ENCODE measurements at regions not wholly inside any gene's neighbourhood (a gene's known extent, or its start where the extent isn't known, plus 50 kb on each side); places are given as distances from the start of the nearest gene placed in this dataset.
"Not testable (repeated sequence)": the region's sequence is repeated elsewhere in the genome, so short reads cannot be mapped to it uniquely, and the experiment has no call there.

DNA sequence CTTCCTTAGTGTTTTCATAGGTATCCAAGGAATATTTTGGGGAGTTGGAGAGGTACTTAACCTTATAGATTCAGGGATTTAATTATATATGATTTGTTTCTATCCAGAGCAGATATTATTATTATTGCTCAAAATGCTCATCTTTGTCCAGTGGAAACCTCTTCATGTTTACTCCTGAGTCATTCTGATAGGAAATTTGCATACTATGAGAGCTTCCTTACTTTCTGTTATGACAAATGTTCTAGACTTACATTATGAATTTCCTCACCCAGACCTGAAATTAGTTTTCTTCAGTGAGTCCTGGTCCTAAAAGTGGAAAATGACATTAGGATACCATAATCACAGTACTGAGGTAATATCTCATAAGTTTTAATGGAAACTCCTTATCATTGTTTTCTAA is 57.5 kb upstream of the PLPPR5 start:
- H3K4me1 ChIP-seq (ENCODE audit: control insufficient read depth in 1 of 2, extremely low read depth in 1 of 2, insufficient read depth in 2 of 2, low read length in 2 of 2): no peaks in the 10 kb centered on the region
- Mint-ChIP-seq H3K4me1 (no peaks in the 10 kb centered on the region), H3K4me3 (no peak overlapping the region), H3K27me3 (peaks cover 10 to 14% of the 10 kb centered on the region in 2 donors), H3K27ac (no peak overlapping the region), H3K9me3 (no peaks in the 10 kb centered on the region), H3K36me3 (no peaks in the 10 kb centered on the region)
- no peak overlapping the region for H3K27ac ChIP-seq (ENCODE audit: low read length)
- no peak for ATAC-seq (replicated peaks in 1 of 4)
- H3K27me3 ChIP-seq (replicated peaks in 1 of 2; ENCODE audit: control insufficient read depth in 2 of 2, extremely low read depth in 1 of 2, insufficient read depth in 2 of 2, low read length in 1 of 2): no peaks in the 10 kb centered on the region
- DNase-seq: no peak
- ChIA-PET CTCF (no interaction called here), POLR2A (no interaction called here)
- H3K36me3 ChIP-seq (ENCODE audit: control insufficient read depth in 2 of 2, extremely low read depth in 1 of 2, insufficient read depth in 1 of 2, low read length in 1 of 2): no peaks in the 10 kb centered on the region
- H3K9me3 ChIP-seq: no peaks in the 10 kb centered on the region
- no peak overlapping the region for H3K4me3 ChIP-seq (ENCODE audit: control insufficient read depth in 1 of 2, extremely low read depth in 1 of 2, low read length in 1 of 2)

DNA sequence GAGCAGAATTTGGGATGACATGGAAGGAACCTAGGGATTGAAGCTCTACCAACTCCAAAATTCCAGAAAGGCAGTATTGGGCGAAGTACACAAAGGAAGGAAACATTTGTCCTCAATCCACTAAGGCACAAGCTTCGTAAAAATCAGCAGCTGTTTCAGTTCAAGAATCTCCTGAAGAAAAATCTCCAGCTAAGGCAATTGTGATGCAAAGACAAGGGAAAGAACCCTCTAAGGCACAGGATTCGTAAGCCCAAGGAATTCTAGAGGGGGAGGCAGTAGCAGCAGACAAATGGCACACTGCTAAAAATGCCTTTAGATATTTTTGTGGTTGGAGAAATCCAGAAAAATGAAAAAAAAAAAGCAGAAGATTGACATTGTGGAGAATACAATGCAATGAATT is 64.5 kb upstream of the PLPPR5 start:
- H3K4me1 Mint-ChIP-seq: no peaks in the 10 kb centered on the region
- DNase-seq: no peak
- no peaks in the 10 kb centered on the region for H3K36me3 ChIP-seq (ENCODE audit: control insufficient read depth in 2 of 2, extremely low read depth in 1 of 2, insufficient read depth in 1 of 2, low read length in 1 of 2)
- ChIA-PET POLR2A (no interaction called here), CTCF (no interaction called here)
- no peaks in the 10 kb centered on the region for H3K9me3 Mint-ChIP-seq
- no peak overlapping the region for H3K27ac ChIP-seq (ENCODE audit: low read length)
- H3K36me3 Mint-ChIP-seq: no peaks in the 10 kb centered on the region
- peaks cover 1 to 12% of the 10 kb centered on the region in 2 donors for H3K27me3 Mint-ChIP-seq
- H3K4me3 ChIP-seq (ENCODE audit: control insufficient read depth in 1 of 2, extremely low read depth in 1 of 2, low read length in 1 of 2): no peak overlapping the region
- no peaks in the 10 kb centered on the region for H3K4me1 ChIP-seq (ENCODE audit: control insufficient read depth in 1 of 2, extremely low read depth in 1 of 2, insufficient read depth in 2 of 2, low read length in 2 of 2)
- WGBS (ENCODE audit: insufficient coverage): 57% methylated on average over 2 of the region's 3 CpGs
- no peaks in the 10 kb centered on the region for H3K9me3 ChIP-seq
- no peaks in the 10 kb centered on the region for H3K27me3 ChIP-seq (replicated peaks in 1 of 2; ENCODE audit: control insufficient read depth in 2 of 2, extremely low read depth in 1 of 2, insufficient read depth in 2 of 2, low read length in 1 of 2)
- ATAC-seq (replicated peaks in 1 of 4): no peak
- no peak overlapping the region for H3K4me3 Mint-ChIP-seq
- H3K27ac Mint-ChIP-seq: no peak overlapping the region

DNA sequence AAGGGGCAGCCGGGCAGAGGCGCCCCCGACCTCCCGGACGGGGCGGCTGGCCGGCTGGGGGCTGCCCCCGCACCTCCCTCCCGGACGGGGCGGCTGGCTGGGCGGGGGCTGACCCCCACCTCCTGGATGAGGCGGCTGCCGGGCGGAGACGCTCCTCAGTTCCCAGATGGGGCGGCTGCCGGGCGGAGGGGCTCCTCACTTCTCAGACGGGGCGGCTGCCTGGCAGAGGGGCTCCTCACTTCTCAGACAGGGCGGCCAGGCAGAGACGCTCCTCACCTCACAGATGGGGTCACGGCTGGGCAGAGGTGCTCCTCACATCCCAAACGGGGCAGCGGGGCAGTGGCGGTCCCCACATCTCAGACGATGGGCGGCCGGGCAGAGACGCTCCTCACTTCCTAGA is 73.9 kb upstream of the PLPPR5 start:
- H3K9me3 ChIP-seq; CTCF ChIA-PET; DNase-seq; H3K27me3 ChIP-seq (replicated peaks in 1 of 2; ENCODE audit: control insufficient read depth in 2 of 2, extremely low read depth in 1 of 2, insufficient read depth in 2 of 2, low read length in 1 of 2); ATAC-seq (replicated peaks in 1 of 4); H3K4me3 ChIP-seq (ENCODE audit: control insufficient read depth in 1 of 2, extremely low read depth in 1 of 2, low read length in 1 of 2); H3K27me3 Mint-ChIP-seq; H3K4me1 ChIP-seq (ENCODE audit: control insufficient read depth in 1 of 2, extremely low read depth in 1 of 2, insufficient read depth in 2 of 2, low read length in 2 of 2); H3K36me3 Mint-ChIP-seq; H3K4me1 Mint-ChIP-seq; H3K4me3 Mint-ChIP-seq; H3K36me3 ChIP-seq (ENCODE audit: control insufficient read depth in 2 of 2, extremely low read depth in 1 of 2, insufficient read depth in 1 of 2, low read length in 1 of 2); H3K27ac ChIP-seq (ENCODE audit: low read length); POLR2A ChIA-PET; H3K9me3 Mint-ChIP-seq; H3K27ac Mint-ChIP-seq: not testable (repeated sequence)
- 93% methylated on average over 8 of the region's 31 CpGs for WGBS (ENCODE audit: insufficient coverage)

DNA sequence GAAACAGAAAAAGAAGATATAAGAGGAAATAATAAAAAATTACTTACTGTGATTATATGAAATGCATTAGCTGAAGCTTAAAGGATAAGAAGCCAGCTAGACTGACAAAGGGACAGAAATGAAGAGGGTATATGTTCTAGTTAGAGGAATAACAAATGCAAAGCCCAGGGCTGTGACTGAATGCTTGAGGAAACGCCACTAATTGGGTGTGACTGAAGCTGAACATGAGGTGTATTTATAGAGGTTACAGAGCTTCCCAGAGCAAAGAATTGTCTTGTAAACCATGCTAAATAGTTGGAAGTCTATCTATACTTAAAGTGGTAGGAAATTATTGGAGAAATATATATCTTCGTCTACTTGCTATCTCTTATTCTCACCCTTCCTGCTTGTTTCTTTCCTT is 77.7 kb upstream of the PLPPR5 start:
- 67% methylated on average over 1 of the region's 2 CpGs for WGBS (ENCODE audit: insufficient coverage)
- POLR2A ChIA-PET: no interaction called here
- Histone ChIP-seq H3K4me1 (ENCODE audit: control insufficient read depth in 1 of 2, extremely low read depth in 1 of 2, insufficient read depth in 2 of 2, low read length in 2 of 2) (no peaks in the 10 kb centered on the region), H3K9me3 (no peaks in the 10 kb centered on the region), H3K27me3 (replicated peaks in 1 of 2; ENCODE audit: control insufficient read depth in 2 of 2, extremely low read depth in 1 of 2, insufficient read depth in 2 of 2, low read length in 1 of 2) (no peaks in the 10 kb centered on the region), H3K27ac (ENCODE audit: low read length) (no peak overlapping the region), H3K4me3 (ENCODE audit: control insufficient read depth in 1 of 2, extremely low read depth in 1 of 2, low read length in 1 of 2) (no peak overlapping the region), H3K36me3 (ENCODE audit: control insufficient read depth in 2 of 2, extremely low read depth in 1 of 2, insufficient read depth in 1 of 2, low read length in 1 of 2) (no peaks in the 10 kb centered on the region)
- CTCF ChIA-PET: no interaction called here
- Mint-ChIP-seq H3K4me3 (no peak overlapping the region), H3K27me3 (no peaks in the 10 kb centered on the region), H3K27ac (no peak overlapping the region), H3K36me3 (no peaks in the 10 kb centered on the region), H3K9me3 (peaks cover 0 to 3% (median 0%) of the 10 kb centered on the region in 3 donors), H3K4me1 (no peaks in the 10 kb centered on the region)
- ATAC-seq (replicated peaks in 1 of 4): no peak
- DNase-seq: no peak

DNA sequence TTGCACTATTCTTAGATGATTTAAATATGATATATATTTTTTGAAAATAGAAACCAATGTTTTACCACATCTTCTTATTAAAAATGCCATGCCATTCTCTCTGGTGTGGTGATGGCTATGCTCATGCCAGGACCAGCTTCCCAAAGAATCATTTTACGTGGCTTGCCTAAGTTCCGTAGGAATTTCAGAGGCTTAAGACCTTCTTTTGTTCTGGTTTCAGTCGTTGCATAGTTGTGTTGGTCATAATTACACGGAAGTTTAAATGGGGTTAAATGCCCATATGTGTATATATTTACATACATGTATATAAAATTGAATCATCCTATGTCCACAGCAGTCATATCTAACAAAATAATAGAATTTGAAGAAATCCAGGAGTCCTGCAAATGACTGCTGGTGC is 78.7 kb upstream of the PLPPR5 start:
- POLR2A ChIA-PET: no interaction called here
- no peaks in the 10 kb centered on the region for H3K27me3 ChIP-seq (replicated peaks in 1 of 2; ENCODE audit: control insufficient read depth in 2 of 2, extremely low read depth in 1 of 2, insufficient read depth in 2 of 2, low read length in 1 of 2)
- peaks cover 0 to 3% (median 0%) of the 10 kb centered on the region in 3 donors for H3K9me3 Mint-ChIP-seq
- H3K4me3 Mint-ChIP-seq: no peak overlapping the region
- no peaks in the 10 kb centered on the region for H3K27me3 Mint-ChIP-seq
- H3K27ac Mint-ChIP-seq: no peak overlapping the region
- no peaks in the 10 kb centered on the region for H3K36me3 Mint-ChIP-seq
- CTCF ChIA-PET: no interaction called here
- ATAC-seq (replicated peaks in 1 of 4): no peak
- H3K4me3 ChIP-seq (ENCODE audit: control insufficient read depth in 1 of 2, extremely low read depth in 1 of 2, low read length in 1 of 2): no peak overlapping the region
- H3K4me1 ChIP-seq (ENCODE audit: control insufficient read depth in 1 of 2, extremely low read depth in 1 of 2, insufficient read depth in 2 of 2, low read length in 2 of 2): no peaks in the 10 kb centered on the region
- no peaks in the 10 kb centered on the region for H3K9me3 ChIP-seq
- H3K4me1 Mint-ChIP-seq: no peaks in the 10 kb centered on the region
- no peak for DNase-seq
- no peak overlapping the region for H3K27ac ChIP-seq (ENCODE audit: low read length)
- H3K36me3 ChIP-seq (ENCODE audit: control insufficient read depth in 2 of 2, extremely low read depth in 1 of 2, insufficient read depth in 1 of 2, low read length in 1 of 2): no peaks in the 10 kb centered on the region
- WGBS (ENCODE audit: insufficient coverage): no CpG with 5 or more reads among the region's 4 CpGs

DNA sequence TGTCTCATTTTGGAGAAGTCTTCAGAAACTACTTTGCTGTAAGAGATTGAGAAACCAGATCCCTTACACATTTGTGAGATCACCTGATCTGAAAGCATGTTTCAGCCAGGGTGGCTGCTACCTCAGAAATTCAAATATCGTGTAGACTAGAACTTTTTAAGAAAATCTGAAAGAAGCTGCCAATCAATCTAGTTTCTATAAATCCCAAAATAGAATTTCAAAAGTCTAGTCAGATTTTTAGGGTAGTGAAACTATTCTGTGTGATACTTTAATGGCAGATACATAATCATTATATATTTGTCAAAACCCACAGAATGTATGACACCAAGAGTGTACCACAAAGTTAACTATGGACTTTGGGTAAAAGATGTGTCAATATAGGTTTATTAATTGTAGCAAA is 79.9 kb upstream of the PLPPR5 start:
- no peaks in the 10 kb centered on the region for H3K4me1 ChIP-seq (ENCODE audit: control insufficient read depth in 1 of 2, extremely low read depth in 1 of 2, insufficient read depth in 2 of 2, low read length in 2 of 2)
- Mint-ChIP-seq H3K9me3 (peaks cover 0 to 3% (median 2%) of the 10 kb centered on the region in 3 donors), H3K36me3 (no peaks in the 10 kb centered on the region), H3K4me3 (no peak overlapping the region), H3K27me3 (no peaks in the 10 kb centered on the region), H3K27ac (no peak overlapping the region), H3K4me1 (no peaks in the 10 kb centered on the region)
- no peaks in the 10 kb centered on the region for H3K9me3 ChIP-seq
- ATAC-seq (replicated peaks in 1 of 4) (no peak), DNase-seq (no peak)
- WGBS (ENCODE audit: insufficient coverage): no CpG with 5 or more reads among the region's 1 CpG
- H3K36me3 ChIP-seq (ENCODE audit: control insufficient read depth in 2 of 2, extremely low read depth in 1 of 2, insufficient read depth in 1 of 2, low read length in 1 of 2): no peaks in the 10 kb centered on the region
- ChIA-PET POLR2A (no interaction called here), CTCF (no interaction called here)
- no peak overlapping the region for H3K27ac ChIP-seq (ENCODE audit: low read length)
- H3K27me3 ChIP-seq (replicated peaks in 1 of 2; ENCODE audit: control insufficient read depth in 2 of 2, extremely low read depth in 1 of 2, insufficient read depth in 2 of 2, low read length in 1 of 2): no peaks in the 10 kb centered on the region
- no peak overlapping the region for H3K4me3 ChIP-seq (ENCODE audit: control insufficient read depth in 1 of 2, extremely low read depth in 1 of 2, low read length in 1 of 2)

DNA sequence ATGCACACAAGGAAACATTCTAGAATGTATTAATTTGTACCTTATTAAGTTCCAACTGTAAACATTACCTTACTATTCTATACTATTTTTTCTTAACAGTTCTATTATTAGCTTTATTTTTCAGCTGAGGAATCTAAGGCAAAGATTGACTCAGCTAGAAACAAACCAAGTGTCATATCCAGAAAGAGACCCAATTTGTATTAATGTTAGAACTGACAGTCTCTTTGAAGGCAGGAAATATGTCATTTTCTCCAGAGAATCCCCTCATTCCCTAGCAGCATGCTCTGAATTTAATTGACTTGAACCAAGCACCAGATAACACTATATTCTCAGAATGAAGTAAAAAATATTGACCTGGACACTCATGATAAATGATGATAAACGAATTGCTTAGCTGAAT is 81.4 kb upstream of the PLPPR5 start:
- Histone ChIP-seq H3K9me3 (no peaks in the 10 kb centered on the region), H3K4me1 (ENCODE audit: control insufficient read depth in 1 of 2, extremely low read depth in 1 of 2, insufficient read depth in 2 of 2, low read length in 2 of 2) (no peaks in the 10 kb centered on the region), H3K4me3 (ENCODE audit: control insufficient read depth in 1 of 2, extremely low read depth in 1 of 2, low read length in 1 of 2) (no peak overlapping the region), H3K27me3 (replicated peaks in 1 of 2; ENCODE audit: control insufficient read depth in 2 of 2, extremely low read depth in 1 of 2, insufficient read depth in 2 of 2, low read length in 1 of 2) (no peaks in the 10 kb centered on the region), H3K36me3 (ENCODE audit: control insufficient read depth in 2 of 2, extremely low read depth in 1 of 2, insufficient read depth in 1 of 2, low read length in 1 of 2) (no peaks in the 10 kb centered on the region), H3K27ac (ENCODE audit: low read length) (no peak overlapping the region)
- no CpG with 5 or more reads among the region's 1 CpG for WGBS (ENCODE audit: insufficient coverage)
- Mint-ChIP-seq H3K9me3 (peaks cover 0 to 3% (median 2%) of the 10 kb centered on the region in 3 donors), H3K27me3 (no peaks in the 10 kb centered on the region), H3K4me3 (no peak overlapping the region), H3K4me1 (no peaks in the 10 kb centered on the region), H3K36me3 (no peaks in the 10 kb centered on the region), H3K27ac (no peak overlapping the region)
- DNase-seq (no peak), ATAC-seq (replicated peaks in 1 of 4) (no peak)
- ChIA-PET CTCF (no interaction called here), POLR2A (no interaction called here)

Measured in T-cell (primary cell).